Liver (tissue), 8 donors: ENCODE measurements at regions not wholly inside any gene's neighbourhood (a gene's known extent, or its start where the extent isn't known, plus 50 kb on each side); places are given as distances from the start of the nearest gene placed in this dataset.

Experiments used
- DNase-seq: peaks from one replicate; pipeline ENCODE4 v3.0.0-alpha.2; 2017; ENCODE audit warnings: low spot score
- H3K27ac ChIP-seq, 2 donors: one replicate each; pipeline ENCODE4 v1.7.0; 2013; ENCODE audit warnings: inconsistent platforms in 2 of 2, low read length in 2 of 2, control low read depth in 1 of 2, low read depth in 1 of 2, mild to moderate bottlenecking in 1 of 2
- H3K27me3 ChIP-seq, 4 donors: one replicate each; pipeline versions ENCODE4 v1.6.1 to v1.7.0; 2013; ENCODE audit warnings: low read length in 3 of 4, inconsistent platforms in 1 of 4, mild to moderate bottlenecking in 1 of 4, moderate library complexity in 1 of 4; ENCODE audit not compliant: control insufficient read depth in 4 of 4, insufficient read depth in 4 of 4
- H3K36me3 ChIP-seq, 4 donors: one replicate each; pipeline versions ENCODE4 v1.6.1 to v1.7.0; 2013; ENCODE audit warnings: low read length in 3 of 4, mild to moderate bottlenecking in 3 of 4, low read depth in 1 of 4, moderate library complexity in 1 of 4; ENCODE audit not compliant: control insufficient read depth in 4 of 4, insufficient read depth in 3 of 4
- H3K4me1 ChIP-seq, 4 donors: one replicate each; pipeline versions ENCODE4 v1.6.1 to v1.7.0; 2013; ENCODE audit warnings: low read length in 3 of 4, mild to moderate bottlenecking in 3 of 4, moderate library complexity in 1 of 4; ENCODE audit not compliant: control insufficient read depth in 4 of 4, insufficient read depth in 4 of 4
- H3K4me3 ChIP-seq, 3 donors: one replicate each; pipeline versions ENCODE4 v1.6.1 to v1.7.0; 2013; ENCODE audit warnings: low read length in 3 of 3, control low read depth in 1 of 3, low read depth in 1 of 3, mild to moderate bottlenecking in 1 of 3
- H3K9ac ChIP-seq, 2 donors: one replicate each; pipeline ENCODE4 v1.7.0; 2013; ENCODE audit warnings: low read length in 2 of 2, mild to moderate bottlenecking in 2 of 2, moderate library complexity in 2 of 2, control low read depth in 1 of 2, low read depth in 1 of 2
- H3K9me3 ChIP-seq, 4 donors: one replicate each; pipeline versions ENCODE4 v1.6.1 to v1.7.0; 2013; ENCODE audit warnings: low read length in 3 of 4; ENCODE audit not compliant: control insufficient read depth in 4 of 4
- EGR1 ChIP-seq, 2 donors: IDR thresholded peaks; 2 replicates each; pipeline ENCODE4 v1.6.1; 2016 to 2018; ENCODE audit warnings: antibody characterized with exemption in 2 of 2, low read depth in 2 of 2
- FOXA1 ChIP-seq: IDR thresholded peaks from 2 replicates; pipeline ENCODE4 v1.6.1; 2016; ENCODE audit warnings: antibody characterized with exemption
- FOXA2 ChIP-seq: IDR thresholded peaks from 2 replicates; pipeline ENCODE4 v1.6.1; 2016; ENCODE audit warnings: antibody characterized with exemption
- GABPA ChIP-seq, 2 donors: IDR thresholded peaks in 1 of 2; conservative IDR thresholded peaks in 1 of 2; 2 replicates each; pipeline ENCODE4 v1.6.1; 2016; ENCODE audit warnings: antibody characterized with exemption in 2 of 2, mild to moderate bottlenecking in 1 of 2, moderate library complexity in 1 of 2
- HNF4A ChIP-seq, 2 donors: conservative IDR thresholded peaks; 2 replicates each; pipeline ENCODE4 v1.6.1; 2016; ENCODE audit warnings: antibody characterized with exemption in 2 of 2, mild to moderate bottlenecking in 2 of 2
- HNF4G ChIP-seq: IDR thresholded peaks from 2 replicates; pipeline ENCODE4 v1.6.1; 2016; ENCODE audit warnings: antibody characterized with exemption
- JUND ChIP-seq, 2 donors: IDR thresholded peaks; 2 replicates each; pipeline ENCODE4 v1.6.1; 2016; ENCODE audit warnings: antibody characterized with exemption in 2 of 2
- NR2F2 ChIP-seq: IDR thresholded peaks from 2 replicates; pipeline ENCODE4 v1.6.1; 2016; ENCODE audit warnings: antibody characterized with exemption
- RAD21 ChIP-seq, 2 donors: IDR thresholded peaks; 2 replicates each; pipeline ENCODE4 v1.6.1; 2016; ENCODE audit warnings: antibody characterized with exemption in 2 of 2, mild to moderate bottlenecking in 2 of 2
- RXRA ChIP-seq, 2 donors: IDR thresholded peaks; 2 replicates each; pipeline ENCODE4 v1.6.1; 2017 to 2018; ENCODE audit warnings: antibody characterized with exemption in 2 of 2, mild to moderate bottlenecking in 1 of 2
- SP1 ChIP-seq: IDR thresholded peaks from 2 replicates; pipeline ENCODE4 v1.6.1; 2018; ENCODE audit warnings: antibody characterized with exemption, mild to moderate bottlenecking
- TAF1 ChIP-seq: conservative IDR thresholded peaks from 2 replicates; pipeline ENCODE4 v1.6.1; 2016; ENCODE audit warnings: antibody characterized with exemption, mild to moderate bottlenecking
- YY1 ChIP-seq: IDR thresholded peaks from 2 replicates; pipeline ENCODE4 v1.6.1; 2016; ENCODE audit warnings: antibody characterized with exemption, mild to moderate bottlenecking
- WGBS: extraction: QIAGEN DNeasy Blood & Tissue Kit; methylation state at CpG from one replicate; pipeline ENCODE4 v1.1.7; 2013; 5-methylcytosine and 5-hydroxymethylcytosine counted together
- TF ChIP-seq, protein P1 (sequence below): IDR thresholded peaks from 2 replicates; pipeline ENCODE4 v1.6.1; 2016; ENCODE audit warnings: antibody characterized with exemption
- TF ChIP-seq, protein P2 (sequence below): fragments of 150-350 bp; IDR thresholded peaks from 2 replicates; pipeline ENCODE4 v1.5.1; 2017; ENCODE audit warnings: improper control_type of control experiment, low read depth, low read length; ENCODE audit not compliant: missing input control
- TF ChIP-seq, protein P3 (sequence below): IDR thresholded peaks from 2 replicates; pipeline ENCODE4 v1.6.1; 2016; ENCODE audit warnings: antibody characterized with exemption
- TF ChIP-seq, protein P4 (sequence below): IDR thresholded peaks from 2 replicates; pipeline ENCODE4 v1.6.1; 2016; ENCODE audit warnings: antibody characterized with exemption
- TF ChIP-seq, protein P5 (sequence below): IDR thresholded peaks from 2 replicates; pipeline ENCODE4 v1.6.1; 2016; ENCODE audit warnings: antibody characterized with exemption, mild to moderate bottlenecking
- donor health status: healthy.
- donor health status: healthy.
- donor health status: healthy.
- donor health status: healthy.
- donor health status: healthy.

DNA sequence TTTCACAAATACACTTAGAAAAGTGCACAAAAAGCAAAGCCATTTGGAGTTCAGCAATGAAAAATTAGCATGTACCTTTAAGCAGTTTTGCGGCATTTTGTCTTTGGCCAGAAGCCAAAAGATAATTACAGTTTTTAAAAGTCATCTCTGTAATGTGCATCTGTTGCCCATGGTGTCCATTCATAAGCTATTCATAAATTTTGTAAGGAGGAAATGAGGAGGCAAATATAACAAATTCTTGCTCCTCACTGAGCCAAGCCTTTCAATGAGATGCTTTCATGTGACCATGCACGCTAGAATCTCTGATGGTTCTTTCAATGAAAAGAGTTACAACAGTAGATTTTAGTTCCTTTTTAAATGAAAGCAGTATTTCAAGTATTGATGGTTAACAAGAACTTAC lies 247.1 kb upstream of the MON1B start:
- no peak for DNase-seq
- Histone ChIP-seq H3K27me3 (no peaks in the 10 kb centered on the region), H3K9ac (no peak overlapping the region), H3K4me1 (no peaks in the 10 kb centered on the region), H3K9me3 (peaks cover 0 to 2% (median 0%) of the 10 kb centered on the region in 4 donors), H3K27ac (no peak overlapping the region), H3K36me3 (no peaks in the 10 kb centered on the region), H3K4me3 (no peak overlapping the region)
- no peak for TF ChIP-seq GABPA (IDR thresholded peaks at IDR 0.05 in 1 of 2, conservative IDR thresholded peaks at IDR 0.05 in 1 of 2)
- TF ChIP-seq, protein P1, sequence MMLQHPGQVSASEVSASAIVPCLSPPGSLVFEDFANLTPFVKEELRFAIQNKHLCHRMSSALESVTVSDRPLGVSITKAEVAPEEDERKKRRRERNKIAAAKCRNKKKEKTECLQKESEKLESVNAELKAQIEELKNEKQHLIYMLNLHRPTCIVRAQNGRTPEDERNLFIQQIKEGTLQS = no peak
- TF ChIP-seq EGR1 (IDR thresholded peaks at IDR 0.05; ENCODE audit: low read depth in 2 of 2) = no peak
- no peak for TF ChIP-seq RXRA (IDR thresholded peaks at IDR 0.05)
- TF ChIP-seq HNF4G = no peak
- TF ChIP-seq NR2F2 = no peak
- TF ChIP-seq, protein P2, sequence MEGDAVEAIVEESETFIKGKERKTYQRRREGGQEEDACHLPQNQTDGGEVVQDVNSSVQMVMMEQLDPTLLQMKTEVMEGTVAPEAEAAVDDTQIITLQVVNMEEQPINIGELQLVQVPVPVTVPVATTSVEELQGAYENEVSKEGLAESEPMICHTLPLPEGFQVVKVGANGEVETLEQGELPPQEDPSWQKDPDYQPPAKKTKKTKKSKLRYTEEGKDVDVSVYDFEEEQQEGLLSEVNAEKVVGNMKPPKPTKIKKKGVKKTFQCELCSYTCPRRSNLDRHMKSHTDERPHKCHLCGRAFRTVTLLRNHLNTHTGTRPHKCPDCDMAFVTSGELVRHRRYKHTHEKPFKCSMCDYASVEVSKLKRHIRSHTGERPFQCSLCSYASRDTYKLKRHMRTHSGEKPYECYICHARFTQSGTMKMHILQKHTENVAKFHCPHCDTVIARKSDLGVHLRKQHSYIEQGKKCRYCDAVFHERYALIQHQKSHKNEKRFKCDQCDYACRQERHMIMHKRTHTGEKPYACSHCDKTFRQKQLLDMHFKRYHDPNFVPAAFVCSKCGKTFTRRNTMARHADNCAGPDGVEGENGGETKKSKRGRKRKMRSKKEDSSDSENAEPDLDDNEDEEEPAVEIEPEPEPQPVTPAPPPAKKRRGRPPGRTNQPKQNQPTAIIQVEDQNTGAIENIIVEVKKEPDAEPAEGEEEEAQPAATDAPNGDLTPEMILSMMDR = no peak
- no peak for TF ChIP-seq TAF1
- TF ChIP-seq, protein P3, sequence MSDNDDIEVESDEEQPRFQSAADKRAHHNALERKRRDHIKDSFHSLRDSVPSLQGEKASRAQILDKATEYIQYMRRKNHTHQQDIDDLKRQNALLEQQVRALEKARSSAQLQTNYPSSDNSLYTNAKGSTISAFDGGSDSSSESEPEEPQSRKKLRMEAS = no peak
- no peak for TF ChIP-seq FOXA2
- WGBS = 67% methylated on average over 2 of the region's 2 CpGs

DNA sequence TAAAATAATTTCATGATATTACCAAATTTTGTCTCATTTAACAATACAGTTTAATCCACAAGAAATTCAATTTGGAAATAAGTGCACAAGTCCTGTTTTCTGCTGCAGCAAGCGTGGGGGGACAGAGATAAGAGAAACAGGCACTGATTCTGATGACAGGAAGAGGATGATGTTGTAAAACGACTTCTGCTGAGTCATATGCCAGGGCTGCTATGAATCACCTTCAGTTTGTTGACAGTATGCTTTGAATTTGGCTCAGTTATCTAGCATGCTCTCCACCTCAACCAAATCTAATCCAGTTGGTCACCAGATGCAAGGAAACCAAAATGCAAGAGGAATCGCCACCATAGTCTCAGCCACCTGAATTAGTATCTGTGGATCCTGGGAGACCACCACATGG lies 244.1 kb upstream of the MON1B start:
- H3K4me3 ChIP-seq = no peak overlapping the region
- H3K9me3 ChIP-seq = peaks cover 0 to 2% (median 0%) of the 10 kb centered on the region in 4 donors
- 36% methylated on average over 3 of the region's 3 CpGs for WGBS
- DNase-seq = no peak
- TF ChIP-seq, protein P2 = no peak
- TF ChIP-seq JUND (IDR thresholded peaks at IDR 0.05) (peak in 1 of 2 donors; percentile 97), GABPA (IDR thresholded peaks at IDR 0.05 in 1 of 2, conservative IDR thresholded peaks at IDR 0.05 in 1 of 2) (peak in 1 of 2 donors; percentile 29), HNF4A (conservative IDR thresholded peaks at IDR 0.05) (peak in 1 of 2 donors; percentile 55), TAF1 (no peak), NR2F2 (no peak), RAD21 (IDR thresholded peaks at IDR 0.05) (peak in 1 of 2 donors; percentile 51), RXRA (IDR thresholded peaks at IDR 0.05) (peak in 1 of 2 donors; percentile 52), FOXA2 (peak; percentile 71), FOXA1 (peak; percentile 71), YY1 (peak; percentile 24), SP1 (no peak), EGR1 (IDR thresholded peaks at IDR 0.05; ENCODE audit: low read depth in 2 of 2) (no peak), HNF4G (no peak)
- TF ChIP-seq, protein P4, sequence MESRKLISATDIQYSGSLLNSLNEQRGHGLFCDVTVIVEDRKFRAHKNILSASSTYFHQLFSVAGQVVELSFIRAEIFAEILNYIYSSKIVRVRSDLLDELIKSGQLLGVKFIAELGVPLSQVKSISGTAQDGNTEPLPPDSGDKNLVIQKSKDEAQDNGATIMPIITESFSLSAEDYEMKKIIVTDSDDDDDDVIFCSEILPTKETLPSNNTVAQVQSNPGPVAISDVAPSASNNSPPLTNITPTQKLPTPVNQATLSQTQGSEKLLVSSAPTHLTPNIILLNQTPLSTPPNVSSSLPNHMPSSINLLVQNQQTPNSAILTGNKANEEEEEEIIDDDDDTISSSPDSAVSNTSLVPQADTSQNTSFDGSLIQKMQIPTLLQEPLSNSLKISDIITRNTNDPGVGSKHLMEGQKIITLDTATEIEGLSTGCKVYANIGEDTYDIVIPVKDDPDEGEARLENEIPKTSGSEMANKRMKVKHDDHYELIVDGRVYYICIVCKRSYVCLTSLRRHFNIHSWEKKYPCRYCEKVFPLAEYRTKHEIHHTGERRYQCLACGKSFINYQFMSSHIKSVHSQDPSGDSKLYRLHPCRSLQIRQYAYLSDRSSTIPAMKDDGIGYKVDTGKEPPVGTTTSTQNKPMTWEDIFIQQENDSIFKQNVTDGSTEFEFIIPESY = no peak
- TF ChIP-seq, protein P3 = no peak
- TF ChIP-seq, protein P5, sequence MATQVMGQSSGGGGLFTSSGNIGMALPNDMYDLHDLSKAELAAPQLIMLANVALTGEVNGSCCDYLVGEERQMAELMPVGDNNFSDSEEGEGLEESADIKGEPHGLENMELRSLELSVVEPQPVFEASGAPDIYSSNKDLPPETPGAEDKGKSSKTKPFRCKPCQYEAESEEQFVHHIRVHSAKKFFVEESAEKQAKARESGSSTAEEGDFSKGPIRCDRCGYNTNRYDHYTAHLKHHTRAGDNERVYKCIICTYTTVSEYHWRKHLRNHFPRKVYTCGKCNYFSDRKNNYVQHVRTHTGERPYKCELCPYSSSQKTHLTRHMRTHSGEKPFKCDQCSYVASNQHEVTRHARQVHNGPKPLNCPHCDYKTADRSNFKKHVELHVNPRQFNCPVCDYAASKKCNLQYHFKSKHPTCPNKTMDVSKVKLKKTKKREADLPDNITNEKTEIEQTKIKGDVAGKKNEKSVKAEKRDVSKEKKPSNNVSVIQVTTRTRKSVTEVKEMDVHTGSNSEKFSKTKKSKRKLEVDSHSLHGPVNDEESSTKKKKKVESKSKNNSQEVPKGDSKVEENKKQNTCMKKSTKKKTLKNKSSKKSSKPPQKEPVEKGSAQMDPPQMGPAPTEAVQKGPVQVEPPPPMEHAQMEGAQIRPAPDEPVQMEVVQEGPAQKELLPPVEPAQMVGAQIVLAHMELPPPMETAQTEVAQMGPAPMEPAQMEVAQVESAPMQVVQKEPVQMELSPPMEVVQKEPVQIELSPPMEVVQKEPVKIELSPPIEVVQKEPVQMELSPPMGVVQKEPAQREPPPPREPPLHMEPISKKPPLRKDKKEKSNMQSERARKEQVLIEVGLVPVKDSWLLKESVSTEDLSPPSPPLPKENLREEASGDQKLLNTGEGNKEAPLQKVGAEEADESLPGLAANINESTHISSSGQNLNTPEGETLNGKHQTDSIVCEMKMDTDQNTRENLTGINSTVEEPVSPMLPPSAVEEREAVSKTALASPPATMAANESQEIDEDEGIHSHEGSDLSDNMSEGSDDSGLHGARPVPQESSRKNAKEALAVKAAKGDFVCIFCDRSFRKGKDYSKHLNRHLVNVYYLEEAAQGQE = peak; percentile 21
- TF ChIP-seq, protein P1 = no peak
- no peak overlapping the region for H3K9ac ChIP-seq
- no peaks in the 10 kb centered on the region for H3K27me3 ChIP-seq
- no peaks in the 10 kb centered on the region for H3K36me3 ChIP-seq
- H3K27ac ChIP-seq = no peak overlapping the region
- no peaks in the 10 kb centered on the region for H3K4me1 ChIP-seq
